ENCODE measurements at regions not wholly inside any gene's neighbourhood (a gene's known extent, or its start where the extent isn't known, plus 50 kb on each side); places are given as distances from the start of the nearest gene placed in this dataset.

DNA sequence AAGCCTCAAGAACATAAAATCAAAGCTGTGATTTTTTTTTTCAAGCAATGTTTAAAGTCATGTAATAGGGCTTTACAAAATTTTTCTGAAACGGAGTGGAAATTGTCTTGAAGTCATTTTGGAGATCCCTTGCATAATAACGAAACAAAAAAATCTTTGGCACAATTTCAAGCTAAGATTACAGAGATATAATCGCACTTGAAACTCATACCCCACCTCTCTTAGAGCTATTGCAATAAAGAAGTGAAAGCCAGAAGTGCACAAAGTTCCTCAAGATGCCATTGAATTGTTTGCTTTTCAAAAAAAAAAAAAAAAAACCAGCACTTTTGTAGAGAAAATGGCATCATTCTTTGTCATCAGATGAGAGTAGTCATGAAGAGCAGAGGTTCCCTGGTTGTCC is 152.3 kb downstream of the PAX3 start:
- TF ChIP-seq, protein P1, sequence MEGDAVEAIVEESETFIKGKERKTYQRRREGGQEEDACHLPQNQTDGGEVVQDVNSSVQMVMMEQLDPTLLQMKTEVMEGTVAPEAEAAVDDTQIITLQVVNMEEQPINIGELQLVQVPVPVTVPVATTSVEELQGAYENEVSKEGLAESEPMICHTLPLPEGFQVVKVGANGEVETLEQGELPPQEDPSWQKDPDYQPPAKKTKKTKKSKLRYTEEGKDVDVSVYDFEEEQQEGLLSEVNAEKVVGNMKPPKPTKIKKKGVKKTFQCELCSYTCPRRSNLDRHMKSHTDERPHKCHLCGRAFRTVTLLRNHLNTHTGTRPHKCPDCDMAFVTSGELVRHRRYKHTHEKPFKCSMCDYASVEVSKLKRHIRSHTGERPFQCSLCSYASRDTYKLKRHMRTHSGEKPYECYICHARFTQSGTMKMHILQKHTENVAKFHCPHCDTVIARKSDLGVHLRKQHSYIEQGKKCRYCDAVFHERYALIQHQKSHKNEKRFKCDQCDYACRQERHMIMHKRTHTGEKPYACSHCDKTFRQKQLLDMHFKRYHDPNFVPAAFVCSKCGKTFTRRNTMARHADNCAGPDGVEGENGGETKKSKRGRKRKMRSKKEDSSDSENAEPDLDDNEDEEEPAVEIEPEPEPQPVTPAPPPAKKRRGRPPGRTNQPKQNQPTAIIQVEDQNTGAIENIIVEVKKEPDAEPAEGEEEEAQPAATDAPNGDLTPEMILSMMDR (IDR thresholded peaks at IDR 0.05; ENCODE audit: low read depth, low read length, missing control alignments) = no peak
- H3K4me3 ChIP-seq (replicated peaks; ENCODE audit: low read depth, low read length) = no peak overlapping the region
- DNase-seq (ENCODE audit: extremely low read depth, low read depth) = no peak

DNA sequence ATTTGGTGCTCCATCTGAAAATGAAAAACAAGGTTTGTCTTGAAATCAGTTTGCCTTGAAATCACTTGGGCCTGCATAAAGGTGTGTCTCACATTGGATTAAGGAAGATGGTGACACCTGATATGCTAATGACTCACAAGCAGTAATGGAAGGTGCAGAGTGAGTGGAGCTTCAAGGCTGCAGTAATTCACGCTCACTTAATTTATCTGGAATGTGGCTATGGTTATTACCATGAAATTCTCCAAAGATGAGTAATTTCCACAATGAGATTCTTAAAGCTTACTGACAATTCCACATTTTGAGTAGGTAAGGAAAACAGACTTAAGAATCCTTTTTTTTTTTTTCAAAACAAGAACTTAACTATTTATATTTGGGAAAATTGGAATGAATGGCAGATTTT is 156.8 kb downstream of the PAX3 start:
- DNase-seq (ENCODE audit: extremely low read depth, low read depth) = peak; percentile 3
- TF ChIP-seq, protein P1 (IDR thresholded peaks at IDR 0.05; ENCODE audit: low read depth, low read length, missing control alignments) = no peak
- H3K4me3 ChIP-seq (replicated peaks; ENCODE audit: low read depth, low read length) = no peak overlapping the region

DNA sequence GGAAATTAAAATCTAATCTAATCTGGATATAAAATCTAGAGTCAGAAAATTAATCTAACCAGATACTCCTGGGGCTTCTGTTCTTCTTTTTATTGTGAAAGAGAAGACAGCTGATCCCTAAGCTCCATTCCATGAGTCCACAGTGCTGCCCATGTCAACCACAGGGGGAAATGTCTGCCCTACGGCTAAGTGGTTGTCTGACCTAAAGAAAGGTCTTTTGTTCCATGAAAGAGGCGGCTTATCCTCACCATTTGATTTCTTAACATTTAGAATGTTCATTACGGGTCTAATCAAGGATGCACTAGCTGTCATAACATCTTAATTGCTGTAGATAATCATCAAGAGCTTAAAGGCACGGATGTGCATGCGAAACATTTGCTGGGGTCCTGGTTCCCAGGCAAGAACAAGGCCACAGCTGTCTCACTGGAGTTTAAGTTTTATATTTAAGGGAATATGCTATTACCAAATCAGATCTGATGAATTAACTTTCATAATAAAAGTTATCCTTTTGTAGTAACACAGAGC is 162.6 kb downstream of the PAX3 start:
- no peak for DNase-seq (ENCODE audit: extremely low read depth, low read depth)
- TF ChIP-seq, protein P1 (IDR thresholded peaks at IDR 0.05; ENCODE audit: low read depth, low read length, missing control alignments) = no peak
- H3K4me3 ChIP-seq (replicated peaks; ENCODE audit: low read depth, low read length) = no peak overlapping the region

DNA sequence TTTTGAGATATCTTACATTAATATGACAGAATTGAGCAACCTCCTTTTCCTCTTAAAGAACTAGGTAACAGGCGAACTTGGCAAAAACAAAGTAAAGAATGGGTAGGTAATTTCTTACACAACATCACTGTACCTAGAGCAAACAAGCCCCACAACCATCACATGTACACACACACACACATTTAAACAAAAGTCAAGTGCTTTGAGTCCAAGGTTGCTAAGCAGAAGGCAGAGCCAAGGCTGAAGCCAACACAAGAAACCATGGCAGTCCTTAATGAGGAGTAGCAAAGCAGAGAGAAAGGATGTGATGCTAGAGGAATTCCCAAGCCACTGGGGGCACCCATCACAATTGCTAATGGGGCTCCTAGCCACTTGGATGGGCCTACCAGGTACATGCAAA is 164.1 kb downstream of the PAX3 start:
- H3K4me3 ChIP-seq (replicated peaks; ENCODE audit: low read depth, low read length) = no peak overlapping the region
- TF ChIP-seq, protein P1 (IDR thresholded peaks at IDR 0.05; ENCODE audit: low read depth, low read length, missing control alignments) = no peak
- no peak for DNase-seq (ENCODE audit: extremely low read depth, low read depth)

DNA sequence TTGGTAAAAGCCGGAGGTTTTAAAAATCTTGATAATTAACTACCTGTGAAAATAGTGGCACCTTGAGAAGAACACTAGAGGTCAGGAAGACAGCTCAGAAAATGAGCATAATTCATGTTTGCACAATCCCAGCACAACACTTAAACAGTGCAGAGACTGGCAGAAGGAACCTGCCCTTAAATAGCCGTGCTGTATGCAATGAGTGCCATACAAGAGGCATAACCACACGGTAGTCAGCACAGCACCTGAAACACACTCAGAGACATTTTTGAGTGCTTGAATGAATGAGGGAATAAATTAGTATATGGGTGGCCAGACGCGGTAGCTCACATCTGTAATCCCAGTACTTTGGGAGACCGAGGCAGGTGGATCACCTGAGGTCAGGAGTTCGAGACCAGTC is 164.9 kb downstream of the PAX3 start:
- TF ChIP-seq, protein P1 (IDR thresholded peaks at IDR 0.05; ENCODE audit: low read depth, low read length, missing control alignments) = no peak
- H3K4me3 ChIP-seq (replicated peaks; ENCODE audit: low read depth, low read length) = no peak overlapping the region

DNA sequence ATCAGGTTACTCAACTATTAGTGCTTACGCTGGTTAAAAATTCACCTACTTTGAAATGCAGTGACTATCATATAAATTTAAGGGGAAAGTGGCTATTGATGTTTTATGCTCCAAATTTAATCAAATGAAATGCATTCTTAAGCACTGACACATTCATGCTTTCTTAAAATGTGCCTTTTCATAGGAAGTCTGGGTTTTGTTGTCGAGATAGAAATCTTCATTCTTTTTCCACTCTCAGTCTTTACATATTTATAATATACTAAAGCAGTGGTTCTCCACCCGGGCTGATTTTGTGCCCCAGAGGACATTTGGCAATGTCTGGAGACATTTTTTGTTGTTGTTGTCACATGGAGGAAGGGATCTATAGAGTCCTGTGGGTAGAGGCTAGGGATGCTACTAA is 167.9 kb downstream of the PAX3 start:
- H3K4me3 ChIP-seq (replicated peaks; ENCODE audit: low read depth, low read length) = no peak overlapping the region
- DNase-seq (ENCODE audit: extremely low read depth, low read depth) = no peak
- TF ChIP-seq, protein P1 (IDR thresholded peaks at IDR 0.05; ENCODE audit: low read depth, low read length, missing control alignments) = no peak

More for the DNA sequence above, 164.9 kb downstream of the PAX3 start:
- DNase-seq (ENCODE audit: extremely low read depth, low read depth) = no peak

DNA sequence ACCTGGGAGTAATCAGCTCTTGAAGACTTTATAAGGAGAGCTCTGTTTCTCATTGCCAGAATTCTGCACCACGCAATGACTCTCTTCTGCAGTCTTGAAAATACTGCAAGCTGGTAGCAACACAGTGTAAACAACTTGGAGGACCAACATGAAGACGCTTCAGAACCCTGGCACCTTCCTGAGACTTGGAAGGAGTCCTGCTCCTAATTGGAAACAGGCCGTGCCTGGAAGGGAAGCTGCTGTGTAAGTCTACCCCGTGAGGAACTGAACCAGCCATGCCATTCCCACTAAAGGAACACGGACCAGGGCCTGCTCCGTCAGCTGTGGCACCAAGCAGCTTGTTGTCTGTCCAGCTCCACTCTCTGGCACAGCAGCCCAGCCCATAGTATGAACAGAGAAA is 171.1 kb downstream of the PAX3 start:
- TF ChIP-seq, protein P1 (IDR thresholded peaks at IDR 0.05; ENCODE audit: low read depth, low read length, missing control alignments) = no peak

More for the DNA sequence above, 171.1 kb downstream of the PAX3 start:
- peak; percentile 2 for DNase-seq (ENCODE audit: extremely low read depth, low read depth)
- no peak overlapping the region for H3K4me3 ChIP-seq (replicated peaks; ENCODE audit: low read depth, low read length)

Measured in HFF-Myc (cell line).